Uterus (tissue), 3 donors: ENCODE measurements at regions not wholly inside any gene's neighbourhood (a gene's known extent, or its start where the extent isn't known, plus 50 kb on each side); places are given as distances from the start of the nearest gene placed in this dataset.
"Not testable (repeated sequence)": the region's sequence is repeated elsewhere in the genome, so short reads cannot be mapped to it uniquely, and the experiment has no call there.

ENCODE experiments used
- DNase-seq, 2 donors: peaks; one replicate each; pipeline ENCODE4 v3.0.0-alpha.2; 2019 to 2020
- H3K27ac ChIP-seq, 2 donors: fragments of 200-600 bp; sonication (generic); 1 replicate in 1 of 2; 2 replicates in 1 of 2; pipeline ENCODE4 v1.5.1; 2016 to 2018
- H3K27me3 ChIP-seq, 2 donors: fragments of 200-600 bp; sonication (generic); one replicate each; pipeline ENCODE4 v1.5.1; 2018 to 2019; ENCODE audit warnings: control low read depth in 1 of 2
- H3K36me3 ChIP-seq, 2 donors: fragments of 200-600 bp; sonication (generic); one replicate each; pipeline ENCODE4 v1.5.1; 2019; ENCODE audit warnings: control low read depth in 1 of 2
- H3K4me1 ChIP-seq, 2 donors: fragments of 200-600 bp; sonication (generic); one replicate each; pipeline ENCODE4 v1.5.1; 2018 to 2019; ENCODE audit warnings: control low read depth in 1 of 2
- H3K4me3 ChIP-seq, 2 donors: fragments of 200-600 bp; sonication (generic); 1 replicate in 1 of 2; 2 replicates in 1 of 2; pipeline ENCODE4 v1.5.1; 2018 to 2019; ENCODE audit warnings: mild to moderate bottlenecking in 1 of 2
- H3K9me3 ChIP-seq, 2 donors: fragments of 200-600 bp; sonication (generic); one replicate each; pipeline ENCODE4 v1.5.1; 2019; ENCODE audit warnings: control low read depth in 1 of 2
- CTCF ChIP-seq, 4 experiments: fragments of 200-600 bp in 2 of 4; fragments of 450-650 bp in 2 of 4; sonication (generic) in 2 of 4; IDR thresholded peaks; one replicate each; pipeline ENCODE4 v1.5.1; 2016 to 2019; ENCODE audit warnings: antibody characterized with exemption in 4 of 4, mild to moderate bottlenecking in 2 of 4, moderate library complexity in 1 of 4
- POLR2A ChIP-seq, 2 donors: fragments of 450-650 bp; IDR thresholded peaks; one replicate each; pipeline ENCODE4 v1.6.1; 2016; ENCODE audit warnings: antibody characterized with exemption in 2 of 2, mild to moderate bottlenecking in 1 of 2, moderate library complexity in 1 of 2
- intact Hi-C: fragments of 100-400 bp; cut with DNase I; formaldehyde crosslinking; loops from one replicate; pipeline ENCODE4 v1.15.1; 2023; ENCODE audit warnings: low total_unique reads
- donor health status: DM: yes; HTN: yes; CAD: no.

GRCh38 chr20:55132523-55132922, 657.1 kb downstream of the DOK5 start:
- no peaks in the 10 kb centered on the region for H3K9me3 ChIP-seq
- TF ChIP-seq POLR2A (IDR thresholded peaks at IDR 0.05) (no peak), CTCF (IDR thresholded peaks at IDR 0.05) (no peak)
- H3K4me1 ChIP-seq, result no peaks in the 10 kb centered on the region
- H3K27ac ChIP-seq, result no peak overlapping the region
- DNase-seq, result no peak
- no peaks in the 10 kb centered on the region for H3K36me3 ChIP-seq
- no peaks in the 10 kb centered on the region for H3K27me3 ChIP-seq
- H3K4me3 ChIP-seq, result no peak overlapping the region
- intact Hi-C loops, result no loop called here

GRCh38 chr20:55117577-55117976, 642.2 kb downstream of the DOK5 start:
- H3K27me3 ChIP-seq, H3K36me3 ChIP-seq, DNase-seq, intact Hi-C loops, H3K27ac ChIP-seq, H3K4me1 ChIP-seq, H3K9me3 ChIP-seq, H3K4me3 ChIP-seq: not testable (repeated sequence)

- Histone ChIP-seq H3K27ac (no peak overlapping the region), H3K4me1 (no peaks in the 10 kb centered on the region), H3K4me3 (no peak overlapping the region), H3K9me3 (no peaks in the 10 kb centered on the region), H3K27me3 (no peaks in the 10 kb centered on the region), H3K36me3 (no peaks in the 10 kb centered on the region)
- no peak for DNase-seq
- no peak for TF ChIP-seq CTCF (IDR thresholded peaks at IDR 0.05)
- no peak for TF ChIP-seq POLR2A (IDR thresholded peaks at IDR 0.05)
- intact Hi-C loops, result no loop called here
These were observed 641.2 kb downstream of the DOK5 start for GRCh38 chr20:55116598-55116997.

GRCh38 chr20:55103188-55103587, 627.8 kb downstream of the DOK5 start:
- H3K27ac ChIP-seq, result no peak overlapping the region
- H3K4me1 ChIP-seq, result no peaks in the 10 kb centered on the region
- DNase-seq, result no peak
- intact Hi-C loops, result no loop called here
- no peaks in the 10 kb centered on the region for H3K36me3 ChIP-seq
- TF ChIP-seq CTCF (IDR thresholded peaks at IDR 0.05), result no peak
- no peak for TF ChIP-seq POLR2A (IDR thresholded peaks at IDR 0.05)
- no peak overlapping the region for H3K4me3 ChIP-seq
- H3K9me3 ChIP-seq, result no peaks in the 10 kb centered on the region
- no peaks in the 10 kb centered on the region for H3K27me3 ChIP-seq

- Histone ChIP-seq H3K4me3 (no peak overlapping the region), H3K36me3 (no peaks in the 10 kb centered on the region), H3K9me3 (no peaks in the 10 kb centered on the region), H3K27me3 (no peaks in the 10 kb centered on the region), H3K4me1 (no peaks in the 10 kb centered on the region), H3K27ac (no peak overlapping the region)
- TF ChIP-seq POLR2A (IDR thresholded peaks at IDR 0.05) (no peak), CTCF (IDR thresholded peaks at IDR 0.05) (no peak)
- intact Hi-C loops, result no loop called here
- no peak for DNase-seq
These were observed 623.9 kb downstream of the DOK5 start for GRCh38 chr20:55099251-55099650.

- intact Hi-C loops, result no loop called here
- no peak overlapping the region for H3K4me3 ChIP-seq
- TF ChIP-seq CTCF (IDR thresholded peaks at IDR 0.05) (no peak), POLR2A (IDR thresholded peaks at IDR 0.05) (no peak)
- H3K9me3 ChIP-seq, result no peaks in the 10 kb centered on the region
- no peak for DNase-seq
- no peak overlapping the region for H3K27ac ChIP-seq
- no peaks in the 10 kb centered on the region for H3K4me1 ChIP-seq
- no peaks in the 10 kb centered on the region for H3K36me3 ChIP-seq
- H3K27me3 ChIP-seq, result no peaks in the 10 kb centered on the region
These were observed 622.2 kb downstream of the DOK5 start for GRCh38 chr20:55097621-55098020.
